GM12892 (cell line): ENCODE measurements at regions not wholly inside any gene's neighbourhood (a gene's known extent, or its start where the extent isn't known, plus 50 kb on each side); places are given as distances from the start of the nearest gene placed in this dataset.

ENCODE experiments used
- POLR2A ChIP-seq: IDR thresholded peaks from 2 replicates; pipeline ENCODE4 v1.6.1; 2011; ENCODE audit warnings: low read depth, low read length, control low read depth
- POLR2AphosphoS5 ChIP-seq: IDR thresholded peaks from 2 replicates; pipeline ENCODE4 v1.6.1; 2011; ENCODE audit warnings: low read depth, low read length, control low read depth

DNA sequence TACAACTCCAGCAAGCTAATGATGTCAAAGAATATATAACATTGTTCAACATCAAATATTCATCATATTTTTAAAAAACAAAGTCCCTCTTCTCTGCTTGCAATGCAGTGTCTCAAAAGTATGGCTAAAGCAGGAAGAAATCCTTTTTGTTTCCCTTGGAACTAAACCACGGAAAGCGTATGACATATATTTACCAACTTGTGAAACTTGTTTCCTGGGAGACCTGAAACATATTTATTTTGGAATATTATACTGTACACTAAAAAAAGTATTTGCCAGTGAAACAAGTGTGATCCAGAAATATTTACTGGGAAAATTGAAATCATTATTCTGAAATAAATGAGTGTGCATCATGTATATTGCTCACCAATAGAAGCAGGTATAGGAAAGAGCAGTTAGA lies 156.0 kb upstream of the ANKRD50 start:
- TF ChIP-seq POLR2AphosphoS5 (no peak), POLR2A (no peak)
